ENCODE measurements at regions not wholly inside any gene's neighbourhood (a gene's known extent, or its start where the extent isn't known, plus 50 kb on each side); places are given as distances from the start of the nearest gene placed in this dataset.
"Not testable (repeated sequence)": the region's sequence is repeated elsewhere in the genome, so short reads cannot be mapped to it uniquely, and the experiment has no call there.

GRCh38 chr3:193155044-193155781, 85.8 kb upstream of the PLAAT1 start:
- TF ChIP-seq CTBP1 (IDR thresholded peaks at IDR 0.05; ENCODE audit: borderline replicate concordance); SUZ12 (IDR thresholded peaks at IDR 0.05); TARDBP (IDR thresholded peaks at IDR 0.05); SP1 (IDR thresholded peaks at IDR 0.05); ARNT (IDR thresholded peaks at IDR 0.05); FOXK2 (IDR thresholded peaks at IDR 0.05); FOXM1 (IDR thresholded peaks at IDR 0.05; ENCODE audit: borderline replicate concordance): not testable (repeated sequence)

Data from HEK293T (cell line).